HG02970 (cell line): ENCODE measurements at regions not wholly inside any gene's neighbourhood (a gene's known extent, or its start where the extent isn't known, plus 50 kb on each side); places are given as distances from the start of the nearest gene placed in this dataset.

Experiments used
- ATAC-seq: cut with Tn5 transposase; IDR thresholded peaks from one replicate; pipeline ENCODE4 v1.9.1; 2021; ENCODE audit warnings: mild to moderate bottlenecking, moderate library complexity, moderate number of reproducible peaks; ENCODE audit not compliant: unreplicated experiment, low FRiP score

GRCh38 chr20:41811456-41811855 lies 193.3 kb upstream of the CHD6 start:
- no peak for ATAC-seq

DNA sequence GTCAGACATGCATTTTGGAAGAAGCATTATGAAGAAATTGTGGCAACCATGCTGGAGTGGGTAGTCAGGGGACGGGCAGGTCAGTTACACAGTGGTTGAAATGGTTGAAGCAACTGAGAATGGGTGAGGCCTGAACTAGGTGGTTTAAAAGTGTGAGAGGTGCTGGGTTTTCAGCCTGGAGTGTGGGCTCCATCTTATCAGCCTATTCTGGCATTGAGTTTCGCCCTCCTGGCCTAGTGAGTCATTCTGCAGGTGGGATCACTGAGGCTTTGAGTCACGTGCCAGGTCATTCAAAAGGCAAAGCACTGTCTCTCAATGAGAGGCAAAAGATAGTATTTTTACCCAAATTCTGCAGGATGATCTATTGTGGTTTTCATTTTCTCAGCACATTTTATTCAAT lies 181.9 kb upstream of the CHD6 start:
- ATAC-seq = no peak

GRCh38 chr20:41798930-41799502 lies 180.8 kb upstream of the CHD6 start:
- ATAC-seq = no peak

GRCh38 chr20:41786158-41786557 lies 168.0 kb upstream of the CHD6 start:
- no peak for ATAC-seq

DNA sequence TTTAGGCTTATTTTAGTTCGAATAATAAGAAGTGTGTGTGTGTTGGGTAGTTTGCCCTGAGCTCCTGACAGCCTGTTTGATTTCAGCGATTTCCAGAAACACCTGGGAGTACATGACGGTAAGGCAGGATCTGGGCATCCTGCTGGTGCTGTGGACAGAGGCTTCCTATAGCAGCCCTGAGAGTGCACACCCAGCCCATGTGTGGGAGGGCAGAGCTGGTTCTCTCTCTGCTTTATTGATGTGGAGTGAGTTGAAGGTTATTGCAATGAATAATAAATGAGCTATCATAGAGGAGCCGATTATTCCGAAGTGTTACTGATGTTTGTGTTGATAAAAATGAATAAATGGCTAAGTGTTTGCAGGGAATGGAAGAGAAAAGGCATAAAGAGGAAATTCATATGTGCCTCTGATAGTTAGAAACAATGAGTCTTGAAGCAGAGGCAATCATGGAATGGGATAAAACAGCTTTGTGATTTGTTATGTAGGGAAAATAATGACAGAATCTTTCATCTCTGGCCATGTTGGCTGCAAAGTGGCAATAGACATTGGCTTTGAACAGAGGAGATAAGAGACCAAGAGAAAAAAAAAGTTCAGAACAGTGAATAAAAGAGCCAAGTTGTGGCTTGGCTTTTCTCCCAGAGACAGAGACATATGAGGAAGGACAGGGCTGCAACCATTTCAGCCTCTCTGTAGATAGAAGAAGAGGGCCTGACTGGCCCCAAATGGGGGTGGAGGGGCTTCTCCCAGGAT lies 166.2 kb upstream of the CHD6 start:
- no peak for ATAC-seq

GRCh38 chr20:41783423-41784208 lies 165.4 kb upstream of the CHD6 start:
- no peak for ATAC-seq

GRCh38 chr20:41782730-41783406 lies 164.7 kb upstream of the CHD6 start:
- ATAC-seq = no peak

GRCh38 chr20:41782255-41782654 lies 164.1 kb upstream of the CHD6 start:
- ATAC-seq = no peak

DNA sequence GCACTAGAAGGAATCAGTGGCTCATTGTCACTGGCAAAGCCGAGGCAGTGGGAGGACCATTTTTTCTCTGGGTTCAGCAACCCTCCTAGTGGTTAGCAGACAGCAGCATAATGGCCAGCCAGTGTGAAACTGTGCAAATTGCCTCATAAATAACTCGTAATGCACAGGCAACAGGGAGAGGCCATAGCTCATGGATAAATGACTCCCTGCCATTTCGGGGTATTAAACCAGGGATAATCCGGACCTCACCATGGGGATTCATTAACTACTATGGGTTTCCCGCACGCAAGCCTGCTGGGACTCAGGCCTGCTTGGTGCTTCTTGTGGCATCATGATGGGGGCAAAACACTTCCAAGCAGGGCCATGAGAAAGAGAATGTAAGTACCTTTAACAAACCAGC lies 158.2 kb upstream of the CHD6 start:
- no peak for ATAC-seq

DNA sequence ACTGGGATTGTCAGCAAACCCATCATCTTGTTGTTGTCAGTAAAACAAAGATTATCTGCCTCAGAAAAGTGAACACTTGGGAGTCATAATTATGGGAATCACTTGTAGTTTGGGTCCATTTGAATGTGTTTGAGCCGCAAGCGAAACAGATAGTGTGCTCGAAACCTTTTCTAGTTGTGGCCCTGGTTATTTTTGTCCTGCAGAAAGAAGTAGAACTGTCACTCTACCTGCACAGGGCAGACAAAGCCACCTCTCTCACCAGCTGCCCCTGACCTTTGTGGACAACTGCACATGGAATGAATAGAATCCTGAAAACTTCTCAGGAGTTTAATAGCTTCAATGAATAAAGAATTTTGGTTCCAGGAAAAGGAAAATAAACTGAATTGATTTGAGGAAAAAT lies 156.1 kb upstream of the CHD6 start:
- no peak for ATAC-seq

GRCh38 chr20:41770965-41771364 lies 152.8 kb upstream of the CHD6 start:
- ATAC-seq = no peak

DNA sequence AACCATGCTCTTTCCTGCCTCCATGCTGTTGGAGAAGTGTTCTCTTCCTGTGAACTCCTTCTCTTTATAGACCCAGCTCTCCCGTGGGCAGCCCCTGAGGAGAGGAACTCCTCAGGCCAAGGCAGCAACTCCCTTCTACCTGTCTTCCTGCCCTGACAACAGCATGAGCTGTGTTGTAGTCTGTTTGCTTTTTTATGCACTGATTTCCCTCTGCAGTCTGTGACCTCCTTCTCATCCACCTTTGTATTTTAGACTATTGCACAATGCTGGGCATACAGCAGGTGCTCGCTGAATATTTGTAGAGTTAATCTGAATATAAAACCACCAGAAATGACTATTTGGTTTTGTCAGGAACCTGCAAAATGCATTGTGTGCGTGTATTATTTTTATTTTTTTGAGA lies 152.2 kb upstream of the CHD6 start:
- ATAC-seq = no peak

GRCh38 chr20:41769592-41770018 lies 151.4 kb upstream of the CHD6 start:
- no peak for ATAC-seq

DNA sequence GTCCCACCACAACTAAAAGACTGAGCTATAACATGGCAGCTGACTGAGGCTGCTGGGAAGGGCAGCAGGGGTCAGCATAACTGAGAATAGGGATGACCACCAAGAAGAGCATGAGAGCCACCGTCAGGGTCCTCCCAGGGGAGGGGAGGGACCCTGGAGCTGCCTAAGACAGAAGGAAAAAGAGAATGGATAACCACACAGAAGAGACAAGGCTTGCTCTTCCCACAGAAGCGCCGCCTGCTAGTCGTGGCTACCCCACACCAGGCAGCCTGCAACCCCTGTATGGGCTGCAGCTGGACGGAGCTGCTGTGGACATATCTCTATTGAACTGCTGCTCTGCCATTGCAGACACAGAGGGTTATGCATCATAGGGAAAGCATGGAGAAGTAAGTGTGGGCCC lies 132.0 kb upstream of the CHD6 start:
- no peak for ATAC-seq

DNA sequence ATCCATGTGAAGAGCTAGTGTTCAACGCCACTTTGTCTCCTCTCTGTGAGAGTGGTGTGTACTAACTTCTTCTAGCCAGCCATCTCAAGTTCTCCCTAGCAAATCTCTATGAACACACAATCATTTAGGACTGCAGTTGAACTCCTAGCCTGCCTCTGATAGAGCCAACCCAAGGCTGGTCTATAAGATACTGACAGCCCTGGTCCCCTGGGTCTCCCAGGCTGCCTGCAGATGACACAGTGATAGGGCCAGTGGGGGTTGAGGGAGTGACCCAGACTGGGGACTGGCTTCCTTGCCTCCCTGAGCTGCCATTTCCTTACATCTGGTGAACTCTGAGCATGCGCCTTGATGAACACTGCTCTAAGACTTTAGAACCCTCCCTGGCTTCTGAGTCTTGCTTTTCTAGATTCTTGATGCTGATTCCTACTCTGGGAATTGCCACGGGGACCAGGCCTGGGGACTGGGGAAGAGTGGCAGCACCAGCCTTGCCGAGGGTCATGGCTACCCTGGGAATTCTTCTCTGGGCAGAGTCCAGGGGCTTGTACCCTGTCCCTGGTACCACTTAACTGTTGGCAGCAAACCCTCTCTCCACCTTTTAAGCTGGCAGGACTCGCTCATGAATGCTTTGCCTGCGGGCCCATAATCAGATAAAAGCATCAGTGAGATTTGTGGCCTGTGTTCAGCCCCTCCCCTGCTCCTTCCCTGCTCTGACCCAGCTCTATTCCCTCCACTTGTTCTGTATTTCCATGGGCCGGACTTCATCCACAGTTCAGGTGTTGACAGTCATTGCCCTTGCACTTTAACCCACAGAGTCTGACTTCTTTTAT lies 130.8 kb upstream of the CHD6 start:
- no peak for ATAC-seq

GRCh38 chr20:41748051-41748450 lies 129.9 kb upstream of the CHD6 start:
- no peak for ATAC-seq

- no peak for ATAC-seq
These were observed 129.0 kb upstream of the CHD6 start for GRCh38 chr20:41747226-41747625.

DNA sequence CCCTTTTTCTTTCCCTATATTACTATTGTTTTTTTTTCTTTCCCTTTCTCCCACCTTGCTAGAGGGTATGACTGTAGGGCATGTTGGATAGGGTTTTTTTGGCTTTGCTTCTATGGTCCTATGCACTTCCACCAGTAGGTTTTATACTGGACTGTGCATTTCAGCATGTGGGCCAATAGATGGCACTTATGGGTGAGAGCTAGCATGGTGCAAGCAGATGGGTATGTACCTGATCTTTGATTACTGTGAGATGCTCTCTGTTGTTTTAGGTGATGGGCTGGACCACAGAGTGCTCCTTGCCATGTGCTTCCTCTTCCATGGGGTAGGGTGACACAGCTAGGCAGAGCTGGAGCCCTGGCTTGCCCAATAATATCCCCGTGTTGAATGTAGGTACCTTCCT lies 128.5 kb upstream of the CHD6 start:
- no peak for ATAC-seq

DNA sequence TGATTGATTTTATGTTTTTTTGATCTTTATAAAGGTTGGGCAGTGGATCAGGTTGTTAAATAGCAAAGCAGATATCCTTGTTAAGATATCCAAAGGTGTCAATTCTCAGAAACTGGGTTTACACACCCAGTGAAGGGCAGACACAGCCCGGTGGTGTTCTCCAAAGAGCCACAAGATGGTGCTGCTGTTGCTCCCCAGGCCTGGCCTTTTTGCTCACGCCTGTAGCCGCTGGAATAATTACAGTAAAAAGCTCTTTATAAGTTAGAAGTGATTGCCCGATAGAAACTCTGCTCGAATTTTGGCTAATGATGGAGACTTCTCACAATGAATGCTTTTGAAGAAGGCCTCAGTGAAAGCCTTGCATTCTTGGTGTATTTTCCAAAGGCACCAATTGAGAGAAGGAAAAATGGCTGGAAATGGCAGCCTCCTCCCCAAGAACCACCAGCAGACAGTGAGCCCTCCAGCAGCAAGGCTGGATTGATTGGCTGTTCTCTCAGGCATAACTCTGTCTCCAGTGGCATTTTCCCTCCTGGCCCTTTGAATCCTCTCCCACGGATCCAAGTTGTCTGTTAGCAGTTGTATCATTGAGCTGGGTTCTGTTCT lies 120.5 kb upstream of the CHD6 start:
- no peak for ATAC-seq

- ATAC-seq = no peak
These were observed 117.8 kb upstream of the CHD6 start for GRCh38 chr20:41735949-41736348.
